H1 (cell line): ENCODE measurements at regions not wholly inside any gene's neighbourhood (a gene's known extent, or its start where the extent isn't known, plus 50 kb on each side); places are given as distances from the start of the nearest gene placed in this dataset.

ENCODE experiments used
- CTCF ChIA-PET: fragments of 300-600 bp; sonication (Branson Sonifier 250); formaldehyde crosslinking; loops from one replicate; lab custom pipeline; 2021; ENCODE audit not compliant: partially characterized antibody; lab: Charles Lee
- POLR2A ChIA-PET: fragments of 300-600 bp; sonication (Branson Sonifier 250); formaldehyde crosslinking; loops from one replicate; lab custom pipeline; 2021; ENCODE audit warnings: inconsistent platforms; ENCODE audit not compliant: partially characterized antibody; lab: Charles Lee
- DNase-seq, 2 experiments: peaks; one replicate each; pipeline versions ENCODE4 v3.0.0 to v3.0.0-alpha.2; 2010 to 2022; ENCODE audit warnings: low spot score in 2 of 2, low read depth in 1 of 2, mixed read lengths in 1 of 2
- FAIRE-seq: peaks from 2 replicates; lab custom pipeline; 2011; peaks lifted over from hg19 to GRCh38; lab: Jason Lieb, UNC
- H2AFZ ChIP-seq: 2 replicates; pipeline ENCODE4 v1.8.1; 2012; ENCODE audit warnings: low read length, inconsistent platforms
- H2AK5ac ChIP-seq: 2 replicates; pipeline ENCODE4 v1.6.1; 2013; ENCODE audit warnings: low read depth, low read length
- H2BK120ac ChIP-seq: replicated peaks from 2 replicates; pipeline ENCODE3; 2013; ENCODE audit warnings: low read depth, low read length, inconsistent platforms
- H2BK12ac ChIP-seq: 2 replicates; pipeline ENCODE4 v1.6.1; 2013; ENCODE audit warnings: low read depth, low read length
- H2BK15ac ChIP-seq: 2 replicates; pipeline ENCODE4 v1.6.1; 2013; ENCODE audit warnings: low read length
- H2BK20ac ChIP-seq: 2 replicates; pipeline ENCODE4 v1.6.1; 2013; ENCODE audit warnings: low read length
- H2BK5ac ChIP-seq: 2 replicates; pipeline ENCODE4 v1.6.1; 2013; ENCODE audit warnings: low read depth, low read length
- H3K14ac ChIP-seq: 2 replicates; pipeline ENCODE4 v1.6.1; 2013; ENCODE audit warnings: inconsistent platforms; ENCODE audit not compliant: insufficient read length
- H3K18ac ChIP-seq: 2 replicates; pipeline ENCODE4 v1.6.1; 2013; ENCODE audit warnings: low read length; ENCODE audit errors: extremely low read depth
- H3K23ac ChIP-seq: 2 replicates; pipeline ENCODE4 v1.6.1; 2013; ENCODE audit warnings: inconsistent platforms; ENCODE audit not compliant: insufficient read length
- H3K23me2 ChIP-seq: 2 replicates; pipeline ENCODE4 v1.6.1; 2013; ENCODE audit warnings: low read depth, low read length
- H3K27ac ChIP-seq: 2 replicates; pipeline ENCODE4 v1.6.1; 2011; ENCODE audit warnings: low read depth, low read length, inconsistent platforms
- H3K27me3 ChIP-seq, 4 experiments: replicated peaks in 1 of 4; 1 replicate in 1 of 4; 2 replicates in 3 of 4; pipeline versions ENCODE4 v1.6.1 to v1.8.1; 2011 to 2013; ENCODE audit warnings: low read length in 3 of 4, mild to moderate bottlenecking in 3 of 4, inconsistent platforms in 2 of 4, mixed read lengths in 2 of 4, moderate library complexity in 1 of 4; ENCODE audit not compliant: control insufficient read depth in 3 of 4, insufficient read depth in 3 of 4; ENCODE audit errors: extremely low read depth in 1 of 4
- H3K36me3 ChIP-seq, 4 experiments: 2 replicates each; pipeline versions ENCODE4 v1.6.1 to v1.8.1; 2011 to 2013; ENCODE audit warnings: mild to moderate bottlenecking in 4 of 4, low read length in 3 of 4, moderate library complexity in 2 of 4, control low read depth in 1 of 4, inconsistent platforms in 1 of 4; ENCODE audit not compliant: insufficient read depth in 4 of 4, control insufficient read depth in 2 of 4
- H3K4ac ChIP-seq: replicated peaks from 2 replicates; pipeline ENCODE3; 2013; ENCODE audit warnings: low read length, low read depth, mixed read lengths, inconsistent platforms; ENCODE audit not compliant: insufficient read length
- H3K4me1 ChIP-seq, 4 experiments: replicated peaks in 1 of 4; 1 replicate in 1 of 4; 2 replicates in 3 of 4; pipeline versions ENCODE4 v1.6.1 to v1.8.1; 2011 to 2013; ENCODE audit warnings: low read length in 3 of 4, inconsistent platforms in 2 of 4, mixed read lengths in 1 of 4; ENCODE audit not compliant: insufficient read depth in 4 of 4, control insufficient read depth in 3 of 4
- H3K4me2 ChIP-seq, 2 experiments: 2 replicates each; pipeline versions ENCODE4 v1.6.1 to v1.8.1; 2011 to 2013; ENCODE audit warnings: low read depth in 2 of 2, low read length in 2 of 2, control low read depth in 1 of 2, inconsistent platforms in 1 of 2, mild to moderate bottlenecking in 1 of 2; ENCODE audit not compliant: insufficient read depth in 1 of 2
- H3K4me3 ChIP-seq, 4 experiments: fragments of 200-600, 300-600 bp in 1 of 4; sonication (generic), shearing (Covaris generic), sonication (Bioruptor Twin) in 1 of 4; 2 replicates each; pipeline versions ENCODE4 v1.5.1 to v1.8.1; 2011 to 2016; ENCODE audit warnings: low read length in 4 of 4, low read depth in 3 of 4, control low read depth in 2 of 4, inconsistent platforms in 2 of 4, mild to moderate bottlenecking in 2 of 4, mixed read lengths in 1 of 4, moderate library complexity in 1 of 4; ENCODE audit not compliant: insufficient read depth in 2 of 4; ENCODE audit errors: extremely low read depth in 1 of 4
- H3K56ac ChIP-seq: replicated peaks from 2 replicates; pipeline ENCODE3; 2013; ENCODE audit warnings: low read depth, mild to moderate bottlenecking, mixed read lengths, low read length, inconsistent platforms; ENCODE audit not compliant: insufficient read length
- H3K79me1 ChIP-seq: 2 replicates; pipeline ENCODE4 v1.6.1; 2013; ENCODE audit warnings: low read depth, low read length, control low read depth
- H3K79me2 ChIP-seq, 2 experiments: 2 replicates each; pipeline versions ENCODE4 v1.6.1 to v1.8.1; 2012 to 2013; ENCODE audit warnings: low read length in 2 of 2, mild to moderate bottlenecking in 2 of 2, inconsistent platforms in 1 of 2; ENCODE audit not compliant: insufficient read depth in 2 of 2, control insufficient read depth in 1 of 2
- H3K9ac ChIP-seq, 4 experiments: replicated peaks in 1 of 4; 1 replicate in 1 of 4; 2 replicates in 3 of 4; pipeline versions ENCODE4 v1.6.1 to v1.8.1; 2011 to 2013; ENCODE audit warnings: low read depth in 3 of 4, low read length in 3 of 4, control low read depth in 2 of 4, mild to moderate bottlenecking in 2 of 4, moderate library complexity in 2 of 4, inconsistent platforms in 1 of 4; ENCODE audit errors: extremely low read depth in 1 of 4
- H3K9me3 ChIP-seq, 2 experiments: 2 replicates each; pipeline versions ENCODE4 v1.6.1 to v1.8.1; 2012 to 2013; ENCODE audit warnings: mild to moderate bottlenecking in 2 of 2, moderate library complexity in 2 of 2, control low read depth in 1 of 2, inconsistent platforms in 1 of 2, low read depth in 1 of 2, low read length in 1 of 2, mixed read lengths in 1 of 2; ENCODE audit not compliant: insufficient read depth in 2 of 2
- H4K20me1 ChIP-seq, 2 experiments: replicated peaks in 1 of 2; 2 replicates each; pipeline versions ENCODE3 to v1.8.1; 2011 to 2013; ENCODE audit warnings: inconsistent platforms in 2 of 2, low read length in 2 of 2, mild to moderate bottlenecking in 1 of 2; ENCODE audit not compliant: insufficient read depth in 2 of 2, control insufficient read depth in 1 of 2
- H4K5ac ChIP-seq: 2 replicates; pipeline ENCODE4 v1.6.1; 2013; ENCODE audit warnings: low read length, low read depth, mixed read lengths, inconsistent platforms; ENCODE audit not compliant: insufficient read length
- H4K8ac ChIP-seq: 2 replicates; pipeline ENCODE4 v1.8.0; 2013; ENCODE audit warnings: mild to moderate bottlenecking, moderate library complexity, low read length, inconsistent platforms; ENCODE audit not compliant: insufficient read depth; ENCODE audit errors: extremely low read depth
- H4K91ac ChIP-seq: replicated peaks from 2 replicates; pipeline ENCODE3; 2013; ENCODE audit warnings: low read length, mixed read lengths, inconsistent platforms; ENCODE audit not compliant: insufficient read length
- BACH1 ChIP-seq: IDR thresholded peaks from 2 replicates; pipeline ENCODE4 v1.6.1; 2012; ENCODE audit warnings: low read length, improper control_type of control experiment
- CBX5 ChIP-seq: fragments of 300-800, 300-1000 bp; sonication (generic); IDR thresholded peaks from 2 replicates; pipeline ENCODE4 v1.7.1; 2016; ENCODE audit warnings: antibody characterized with exemption, low read length, low read depth
- CHD1 ChIP-seq: IDR thresholded peaks from 2 replicates; pipeline ENCODE4 v1.6.1; 2012; ENCODE audit warnings: low read depth, low read length, improper control_type of control experiment
- KDM5A ChIP-seq: fragments of 200-600 bp; IDR thresholded peaks from 2 replicates; pipeline ENCODE4 v1.7.1; 2012; ENCODE audit warnings: mild to moderate bottlenecking, low read length, inconsistent platforms, mixed read lengths
- NANOG ChIP-seq: IDR thresholded peaks from 2 replicates; pipeline ENCODE4 v1.6.1; 2011; ENCODE audit warnings: low read length, low read depth, mild to moderate bottlenecking, inconsistent platforms; ENCODE audit not compliant: insufficient read depth, poor library complexity, severe bottlenecking
- SRF ChIP-seq: IDR thresholded peaks from 2 replicates; pipeline ENCODE4 v1.6.1; 2011; ENCODE audit warnings: mild to moderate bottlenecking, low read depth, low read length, moderate library complexity
- TF ChIP-seq, protein P1 (sequence below): IDR thresholded peaks from 2 replicates; pipeline ENCODE4 v1.6.1; 2012; ENCODE audit warnings: inconsistent platforms
- TF ChIP-seq, protein P2 (sequence below): IDR thresholded peaks from 2 replicates; pipeline ENCODE4 v1.6.1; 2012; ENCODE audit warnings: low read length, inconsistent platforms
- TF ChIP-seq, protein P3 (sequence below): IDR thresholded peaks from 2 replicates; pipeline ENCODE4 v1.6.1; 2011; ENCODE audit warnings: low read length, improper control_type of control experiment
- TF ChIP-seq, protein P4 (sequence below), 3 experiments: IDR thresholded peaks; 1 replicate in 2 of 3; 2 replicates in 1 of 3; pipeline versions ENCODE4 v1.5.1 to v1.6.1; 2011; ENCODE audit warnings: low read length in 3 of 3, mild to moderate bottlenecking in 3 of 3, inconsistent platforms in 2 of 3, low read depth in 1 of 3, moderate library complexity in 1 of 3; ENCODE audit not compliant: insufficient read depth in 1 of 3; ENCODE audit errors: control extremely low read depth in 1 of 3

DNA sequence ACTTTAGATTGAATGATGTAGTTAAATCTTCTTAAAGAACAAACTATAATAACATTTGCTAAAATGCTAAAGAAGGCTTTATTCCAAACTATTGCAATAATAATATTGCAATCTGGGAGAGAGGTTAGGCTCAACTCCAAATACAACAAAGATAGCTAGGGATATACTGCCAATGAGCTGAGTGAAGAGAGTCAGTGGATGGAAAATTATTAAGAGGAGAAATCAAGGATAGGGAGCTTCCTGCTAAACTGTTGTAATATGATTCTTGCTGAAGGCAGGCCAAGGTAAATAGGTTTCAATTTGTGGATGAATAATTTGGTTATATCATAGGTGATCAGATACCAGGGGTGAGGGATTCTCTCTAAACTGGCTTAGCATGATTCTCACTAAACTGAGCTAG, 1651.5 kb downstream of the EFNA5 start:
- Histone ChIP-seq H4K8ac (no peak overlapping the region), H3K27ac (no peak overlapping the region), H2BK120ac (no peak overlapping the region), H3K9me3 (no peaks in the 10 kb centered on the region), H4K91ac (no peak overlapping the region), H3K4me3 (no peak overlapping the region), H3K27me3 (no peaks in the 10 kb centered on the region), H3K79me2 (no peaks in the 10 kb centered on the region), H2BK5ac (no peak overlapping the region), H3K9ac (no peak overlapping the region), H3K23ac (no peak overlapping the region), H2BK15ac (no peak overlapping the region), H2AFZ (no peak overlapping the region), H3K79me1 (no peaks in the 10 kb centered on the region), H4K20me1 (no peaks in the 10 kb centered on the region), H4K5ac (no peak overlapping the region), H3K4ac (no peak overlapping the region), H3K23me2 (no peaks in the 10 kb centered on the region), H2AK5ac (no peak overlapping the region), H3K4me1 (peaks cover 0 to 2% (median 0%) of the 10 kb centered on the region in 4 experiments; a peak in 1 of 7 replicates), H3K56ac (no peak overlapping the region), H3K14ac (no peak overlapping the region), H3K18ac (no peak overlapping the region), H3K36me3 (no peaks in the 10 kb centered on the region), H2BK20ac (no peak overlapping the region), H2BK12ac (no peak overlapping the region), H3K4me2 (no peak overlapping the region)
- no peak for DNase-seq
- CTCF ChIA-PET = interaction anchor here (1.5 kb wide), 1 partner anchor 19 kb away, joined by 3 read pairs; no protein-coding TSS in a partner anchor
- no peak for FAIRE-seq
- POLR2A ChIA-PET = no interaction called here
- TF ChIP-seq CBX5 (no peak), CHD1 (no peak), SRF (no peak), NANOG (no peak), KDM5A (no peak), BACH1 (no peak)
- TF ChIP-seq, protein P1, sequence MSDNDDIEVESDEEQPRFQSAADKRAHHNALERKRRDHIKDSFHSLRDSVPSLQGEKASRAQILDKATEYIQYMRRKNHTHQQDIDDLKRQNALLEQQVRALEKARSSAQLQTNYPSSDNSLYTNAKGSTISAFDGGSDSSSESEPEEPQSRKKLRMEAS = no peak
- TF ChIP-seq, protein P2, sequence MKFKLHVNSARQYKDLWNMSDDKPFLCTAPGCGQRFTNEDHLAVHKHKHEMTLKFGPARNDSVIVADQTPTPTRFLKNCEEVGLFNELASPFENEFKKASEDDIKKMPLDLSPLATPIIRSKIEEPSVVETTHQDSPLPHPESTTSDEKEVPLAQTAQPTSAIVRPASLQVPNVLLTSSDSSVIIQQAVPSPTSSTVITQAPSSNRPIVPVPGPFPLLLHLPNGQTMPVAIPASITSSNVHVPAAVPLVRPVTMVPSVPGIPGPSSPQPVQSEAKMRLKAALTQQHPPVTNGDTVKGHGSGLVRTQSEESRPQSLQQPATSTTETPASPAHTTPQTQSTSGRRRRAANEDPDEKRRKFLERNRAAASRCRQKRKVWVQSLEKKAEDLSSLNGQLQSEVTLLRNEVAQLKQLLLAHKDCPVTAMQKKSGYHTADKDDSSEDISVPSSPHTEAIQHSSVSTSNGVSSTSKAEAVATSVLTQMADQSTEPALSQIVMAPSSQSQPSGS = no peak
- TF ChIP-seq, protein P3, sequence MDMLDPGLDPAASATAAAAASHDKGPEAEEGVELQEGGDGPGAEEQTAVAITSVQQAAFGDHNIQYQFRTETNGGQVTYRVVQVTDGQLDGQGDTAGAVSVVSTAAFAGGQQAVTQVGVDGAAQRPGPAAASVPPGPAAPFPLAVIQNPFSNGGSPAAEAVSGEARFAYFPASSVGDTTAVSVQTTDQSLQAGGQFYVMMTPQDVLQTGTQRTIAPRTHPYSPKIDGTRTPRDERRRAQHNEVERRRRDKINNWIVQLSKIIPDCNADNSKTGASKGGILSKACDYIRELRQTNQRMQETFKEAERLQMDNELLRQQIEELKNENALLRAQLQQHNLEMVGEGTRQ = no peak
- TF ChIP-seq, protein P4, sequence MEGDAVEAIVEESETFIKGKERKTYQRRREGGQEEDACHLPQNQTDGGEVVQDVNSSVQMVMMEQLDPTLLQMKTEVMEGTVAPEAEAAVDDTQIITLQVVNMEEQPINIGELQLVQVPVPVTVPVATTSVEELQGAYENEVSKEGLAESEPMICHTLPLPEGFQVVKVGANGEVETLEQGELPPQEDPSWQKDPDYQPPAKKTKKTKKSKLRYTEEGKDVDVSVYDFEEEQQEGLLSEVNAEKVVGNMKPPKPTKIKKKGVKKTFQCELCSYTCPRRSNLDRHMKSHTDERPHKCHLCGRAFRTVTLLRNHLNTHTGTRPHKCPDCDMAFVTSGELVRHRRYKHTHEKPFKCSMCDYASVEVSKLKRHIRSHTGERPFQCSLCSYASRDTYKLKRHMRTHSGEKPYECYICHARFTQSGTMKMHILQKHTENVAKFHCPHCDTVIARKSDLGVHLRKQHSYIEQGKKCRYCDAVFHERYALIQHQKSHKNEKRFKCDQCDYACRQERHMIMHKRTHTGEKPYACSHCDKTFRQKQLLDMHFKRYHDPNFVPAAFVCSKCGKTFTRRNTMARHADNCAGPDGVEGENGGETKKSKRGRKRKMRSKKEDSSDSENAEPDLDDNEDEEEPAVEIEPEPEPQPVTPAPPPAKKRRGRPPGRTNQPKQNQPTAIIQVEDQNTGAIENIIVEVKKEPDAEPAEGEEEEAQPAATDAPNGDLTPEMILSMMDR (IDR thresholded peaks at IDR 0.05; ENCODE audit: control extremely low read depth in 1 of 3, insufficient read depth in 1 of 3, low read depth in 1 of 3, low read length in 3 of 3) = no peak
